ENCODE measurements at regions not wholly inside any gene's neighbourhood (a gene's known extent, or its start where the extent isn't known, plus 50 kb on each side); places are given as distances from the start of the nearest gene placed in this dataset.
A peak's percentile ranks its signal among the peaks of the same experiment; 100 is the strongest.

- H3K9me3 Mint-ChIP-seq = no peaks in the 10 kb centered on the region
These were observed 165.7 kb upstream of the AHR start for GRCh38 chr7:17132726-17133125.

GRCh38 chr7:17133977-17134376 is 164.5 kb upstream of the AHR start:
- peaks cover 17% of the 10 kb centered on the region for H3K4me1 Mint-ChIP-seq
- no peak for DNase-seq (ENCODE audit: low spot score in 2 of 2, unreplicated experiment in 2 of 2)
- no peaks in the 10 kb centered on the region for H3K27me3 Mint-ChIP-seq (ENCODE audit: low read depth)
- H3K27ac Mint-ChIP-seq = no peak overlapping the region
- H3K36me3 Mint-ChIP-seq = no peaks in the 10 kb centered on the region
- TF ChIP-seq CTCF (IDR thresholded peaks at IDR 0.05; ENCODE audit: unreplicated experiment) = no peak
- no peak overlapping the region for H3K4me3 Mint-ChIP-seq
- no peaks in the 10 kb centered on the region for H3K9me3 Mint-ChIP-seq

More at GRCh38 chr7:17132726-17133125, 165.7 kb upstream of the AHR start:
- Mint-ChIP-seq H3K27me3 (ENCODE audit: low read depth) (no peaks in the 10 kb centered on the region), H3K4me1 (peaks cover 19% of the 10 kb centered on the region), H3K36me3 (no peaks in the 10 kb centered on the region), H3K4me3 (no peak overlapping the region), H3K27ac (no peak overlapping the region)
- no peak for TF ChIP-seq CTCF (IDR thresholded peaks at IDR 0.05; ENCODE audit: unreplicated experiment)
- no peak for DNase-seq (ENCODE audit: low spot score in 2 of 2, unreplicated experiment in 2 of 2)

- DNase-seq (ENCODE audit: low spot score in 2 of 2, unreplicated experiment in 2 of 2) = no peak
- H3K4me3 Mint-ChIP-seq = no peak overlapping the region
- H3K27ac Mint-ChIP-seq = no peak overlapping the region
- H3K27me3 Mint-ChIP-seq (ENCODE audit: low read depth) = no peaks in the 10 kb centered on the region
- no peaks in the 10 kb centered on the region for H3K36me3 Mint-ChIP-seq
- H3K4me1 Mint-ChIP-seq = peaks cover 12% of the 10 kb centered on the region
- no peak for TF ChIP-seq CTCF (IDR thresholded peaks at IDR 0.05; ENCODE audit: unreplicated experiment)
- no peaks in the 10 kb centered on the region for H3K9me3 Mint-ChIP-seq
These were observed 163.7 kb upstream of the AHR start for GRCh38 chr7:17134786-17135185.

GRCh38 chr7:17136126-17136525 is 162.3 kb upstream of the AHR start:
- no peak overlapping the region for H3K4me3 Mint-ChIP-seq
- H3K4me1 Mint-ChIP-seq = peaks cover 5% of the 10 kb centered on the region
- H3K9me3 Mint-ChIP-seq = no peaks in the 10 kb centered on the region
- no peak overlapping the region for H3K27ac Mint-ChIP-seq
- H3K36me3 Mint-ChIP-seq = no peaks in the 10 kb centered on the region
- DNase-seq (ENCODE audit: low spot score in 2 of 2, unreplicated experiment in 2 of 2) = no peak
- H3K27me3 Mint-ChIP-seq (ENCODE audit: low read depth) = no peaks in the 10 kb centered on the region
- TF ChIP-seq CTCF (IDR thresholded peaks at IDR 0.05; ENCODE audit: unreplicated experiment) = no peak

- Mint-ChIP-seq H3K27ac (peak overlapping the region; percentile 15), H3K4me1 (peaks cover 11% of the 10 kb centered on the region), H3K36me3 (no peaks in the 10 kb centered on the region), H3K4me3 (no peak overlapping the region), H3K27me3 (ENCODE audit: low read depth) (no peaks in the 10 kb centered on the region), H3K9me3 (no peaks in the 10 kb centered on the region)
- TF ChIP-seq CTCF (IDR thresholded peaks at IDR 0.05; ENCODE audit: unreplicated experiment) = no peak
- no peak for DNase-seq (ENCODE audit: low spot score in 2 of 2, unreplicated experiment in 2 of 2)
These were observed 159.4 kb upstream of the AHR start for GRCh38 chr7:17139081-17139480.

GRCh38 chr7:17140406-17140805 is 158.0 kb upstream of the AHR start:
- no peak overlapping the region for H3K4me3 Mint-ChIP-seq
- H3K36me3 Mint-ChIP-seq = no peaks in the 10 kb centered on the region
- H3K9me3 Mint-ChIP-seq = no peaks in the 10 kb centered on the region
- TF ChIP-seq CTCF (IDR thresholded peaks at IDR 0.05; ENCODE audit: unreplicated experiment) = no peak
- no peak for DNase-seq (ENCODE audit: low spot score in 2 of 2, unreplicated experiment in 2 of 2)
- H3K27me3 Mint-ChIP-seq (ENCODE audit: low read depth) = no peaks in the 10 kb centered on the region
- H3K4me1 Mint-ChIP-seq = peaks cover 11% of the 10 kb centered on the region
- no peak overlapping the region for H3K27ac Mint-ChIP-seq
